GM19395 (cell line): ENCODE measurements at regions not wholly inside any gene's neighbourhood (a gene's known extent, or its start where the extent isn't known, plus 50 kb on each side); places are given as distances from the start of the nearest gene placed in this dataset.

Experiments used
- ATAC-seq: cut with Tn5 transposase; IDR thresholded peaks from one replicate; pipeline ENCODE4 v1.9.1; 2021; ENCODE audit warnings: mild to moderate bottlenecking, moderate library complexity; ENCODE audit not compliant: unreplicated experiment

GRCh38 chr19:31694761-31695160 lies 345.5 kb upstream of the TSHZ3 start:
- no peak for ATAC-seq

DNA sequence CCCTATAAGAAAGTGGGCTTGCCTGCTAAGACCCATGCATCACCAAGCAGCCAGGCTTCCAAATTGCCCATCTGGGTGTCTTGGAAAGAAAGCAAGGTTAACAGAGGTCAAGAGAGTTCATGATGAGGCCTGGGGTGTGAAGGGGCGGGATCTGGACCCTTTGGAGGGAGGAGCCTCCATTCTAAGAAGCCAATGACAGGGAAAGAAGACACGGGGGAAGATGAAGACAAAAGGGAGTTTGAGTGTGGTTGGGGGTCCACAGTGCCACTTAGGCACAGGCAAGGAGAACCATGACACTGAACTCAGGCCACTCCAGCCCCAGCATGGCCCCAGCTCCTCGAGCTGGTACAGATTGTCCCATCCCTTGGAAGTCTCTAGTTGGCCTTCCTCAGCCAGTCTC lies 350.2 kb upstream of the TSHZ3 start:
- no peak for ATAC-seq

- no peak for ATAC-seq
These were observed 351.9 kb upstream of the TSHZ3 start for GRCh38 chr19:31701146-31701545.

GRCh38 chr19:31705656-31706055 lies 356.4 kb upstream of the TSHZ3 start:
- no peak for ATAC-seq

GRCh38 chr19:31706131-31706530 lies 356.9 kb upstream of the TSHZ3 start:
- no peak for ATAC-seq

GRCh38 chr19:31706691-31707620 lies 357.7 kb upstream of the TSHZ3 start:
- no peak for ATAC-seq

- ATAC-seq = no peak
These were observed 359.3 kb upstream of the TSHZ3 start for GRCh38 chr19:31708520-31708919.

GRCh38 chr19:31709476-31709875 lies 360.2 kb upstream of the TSHZ3 start:
- ATAC-seq = no peak

GRCh38 chr19:31715249-31715945 lies 366.2 kb upstream of the TSHZ3 start:
- no peak for ATAC-seq

DNA sequence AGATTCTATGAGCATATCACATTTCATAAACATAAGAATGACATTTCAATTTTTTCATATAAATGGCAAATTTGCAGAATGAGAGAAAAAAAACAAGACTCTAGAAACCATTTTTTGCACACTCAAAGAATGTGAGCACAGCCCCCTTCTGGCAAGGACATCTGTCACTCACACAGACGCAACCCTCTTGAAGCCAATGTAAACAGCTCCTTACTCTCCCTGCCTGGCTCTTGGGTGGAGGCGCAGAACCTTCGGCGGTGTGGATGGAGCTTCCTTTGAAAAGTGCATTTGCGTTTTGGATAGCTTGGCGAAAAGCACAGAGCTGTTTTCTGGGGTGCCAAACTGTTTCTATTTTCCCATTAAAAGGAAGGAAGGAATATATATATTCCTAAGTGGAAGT lies 367.6 kb upstream of the TSHZ3 start:
- no peak for ATAC-seq

DNA sequence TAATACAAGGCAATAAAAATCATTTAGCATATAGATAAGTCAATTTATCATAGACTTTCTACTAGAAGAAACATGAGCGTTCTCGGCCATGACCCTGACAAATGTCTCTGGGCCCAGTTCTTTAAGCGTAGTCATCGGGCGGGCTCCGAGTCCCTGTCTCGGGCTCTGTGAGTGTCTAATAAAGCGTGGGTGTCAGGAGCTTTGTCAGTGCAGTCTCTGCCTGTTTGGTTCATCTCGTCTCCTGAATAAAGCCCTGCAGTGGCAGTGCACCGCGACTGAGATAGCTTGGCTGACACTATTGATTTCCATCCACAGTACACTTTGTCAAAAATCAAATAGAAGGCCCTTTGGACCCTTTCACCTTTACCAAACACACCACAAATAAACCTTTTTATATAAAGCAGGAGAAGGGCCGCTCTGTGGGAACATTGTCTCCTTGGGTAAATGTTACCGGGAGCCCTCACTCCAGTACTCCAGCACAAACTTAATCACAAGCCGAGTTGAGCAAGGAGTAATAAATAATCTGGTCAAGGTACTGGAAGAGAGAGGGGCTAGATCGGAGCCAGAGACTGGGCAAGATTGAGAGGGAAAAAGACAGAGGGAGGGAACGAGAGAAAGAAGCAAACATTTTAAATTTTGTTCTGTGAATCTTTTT lies 368.2 kb upstream of the TSHZ3 start:
- ATAC-seq = no peak

DNA sequence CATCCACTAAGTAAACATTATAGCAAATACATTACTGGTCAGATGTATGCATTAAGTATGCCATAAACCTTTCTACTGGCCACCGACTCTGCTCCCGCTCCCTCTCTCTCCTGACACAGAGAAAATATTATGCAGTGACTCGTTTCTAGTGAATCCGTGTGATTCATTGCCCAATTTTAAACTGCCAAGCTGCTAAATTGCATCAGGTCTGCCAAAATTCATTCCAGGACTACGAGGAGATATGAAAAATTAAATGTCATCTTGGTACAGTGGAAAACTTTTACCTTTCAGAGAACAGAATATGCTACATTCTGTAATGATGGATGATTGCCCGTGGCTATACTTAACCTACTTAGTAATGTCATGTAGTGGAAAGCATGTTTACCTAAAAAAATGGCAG lies 368.8 kb upstream of the TSHZ3 start:
- ATAC-seq = no peak

DNA sequence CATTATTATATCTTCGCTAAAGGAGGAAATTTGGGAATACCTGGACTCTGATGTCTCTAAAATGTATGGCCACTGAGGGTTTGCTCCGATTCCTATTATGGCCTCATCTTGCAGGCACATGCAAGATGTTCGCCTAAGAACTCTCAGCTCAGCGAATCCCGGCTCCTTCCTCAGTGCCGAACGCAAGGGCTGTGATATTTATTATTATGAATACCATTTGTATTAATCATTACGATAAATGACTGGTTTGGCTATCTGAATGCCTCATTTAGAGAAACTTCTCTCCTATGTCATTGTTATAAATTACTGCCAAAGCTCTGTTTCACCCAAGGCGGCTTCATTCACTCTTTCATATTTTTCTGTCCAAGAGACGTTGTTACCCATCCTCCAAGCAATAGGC lies 369.7 kb upstream of the TSHZ3 start:
- no peak for ATAC-seq

GRCh38 chr19:31723101-31723500 lies 373.9 kb upstream of the TSHZ3 start:
- no peak for ATAC-seq

DNA sequence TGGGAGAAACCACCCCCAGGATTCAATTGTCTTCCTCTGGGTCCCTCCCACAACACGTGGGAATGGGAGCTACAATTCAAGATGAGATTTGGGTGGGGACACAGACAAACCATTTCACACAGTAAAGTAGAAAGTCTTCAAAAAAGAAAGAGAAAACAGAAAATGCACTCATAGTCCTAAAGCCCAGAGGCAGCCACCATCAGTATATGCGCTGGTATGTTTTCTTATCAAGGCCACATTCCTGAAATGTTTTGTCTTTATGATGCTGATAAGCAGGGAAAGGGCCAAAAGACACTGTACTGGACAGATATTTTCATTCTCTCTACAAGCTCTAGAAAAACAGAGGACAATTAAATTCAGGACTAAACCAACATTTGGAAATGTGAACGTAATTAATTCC lies 375.8 kb upstream of the TSHZ3 start:
- ATAC-seq = no peak

DNA sequence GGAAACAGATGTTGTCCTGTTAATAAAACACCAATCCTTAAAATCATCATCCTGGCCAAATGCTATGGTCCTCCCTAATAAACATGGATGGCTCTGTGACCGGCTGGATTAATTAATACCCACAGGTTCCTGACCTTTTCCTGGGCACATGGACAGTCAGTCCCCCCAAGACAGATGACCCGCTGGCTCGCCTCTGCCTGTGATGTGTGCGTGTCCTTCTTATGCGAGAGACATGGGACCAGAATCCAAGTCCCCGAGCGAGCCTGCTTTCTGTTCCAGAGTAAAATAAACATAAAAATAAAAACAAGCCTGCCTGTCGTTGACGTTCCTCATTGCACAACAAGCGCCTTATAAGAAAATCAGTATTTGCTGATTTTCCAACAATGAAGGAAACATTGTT lies 378.3 kb upstream of the TSHZ3 start:
- no peak for ATAC-seq

GRCh38 chr19:31730270-31730669 lies 381.0 kb upstream of the TSHZ3 start:
- no peak for ATAC-seq

DNA sequence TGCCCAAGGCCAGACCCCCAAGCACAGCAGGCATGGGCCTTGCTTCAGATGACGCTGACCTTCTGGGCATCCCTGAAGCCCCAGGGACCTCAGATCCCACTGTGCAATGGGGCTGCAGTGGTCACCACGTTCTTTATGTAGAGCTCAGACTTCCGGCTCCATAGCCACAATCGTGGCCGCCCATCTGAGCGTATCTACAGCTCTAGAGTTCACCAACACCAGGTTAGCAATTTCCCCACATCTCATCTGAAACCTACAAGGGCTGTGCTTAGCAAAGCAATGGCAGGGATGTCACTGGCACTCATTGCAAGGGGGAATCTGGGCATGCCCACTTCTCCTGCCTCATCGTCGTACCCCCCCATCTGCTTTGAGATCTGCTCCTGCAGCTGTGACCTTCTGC lies 384.4 kb upstream of the TSHZ3 start:
- no peak for ATAC-seq

GRCh38 chr19:31742249-31742648 lies 393.0 kb upstream of the TSHZ3 start:
- no peak for ATAC-seq

- ATAC-seq = no peak
These were observed 396.5 kb upstream of the TSHZ3 start for GRCh38 chr19:31745731-31746130.

DNA sequence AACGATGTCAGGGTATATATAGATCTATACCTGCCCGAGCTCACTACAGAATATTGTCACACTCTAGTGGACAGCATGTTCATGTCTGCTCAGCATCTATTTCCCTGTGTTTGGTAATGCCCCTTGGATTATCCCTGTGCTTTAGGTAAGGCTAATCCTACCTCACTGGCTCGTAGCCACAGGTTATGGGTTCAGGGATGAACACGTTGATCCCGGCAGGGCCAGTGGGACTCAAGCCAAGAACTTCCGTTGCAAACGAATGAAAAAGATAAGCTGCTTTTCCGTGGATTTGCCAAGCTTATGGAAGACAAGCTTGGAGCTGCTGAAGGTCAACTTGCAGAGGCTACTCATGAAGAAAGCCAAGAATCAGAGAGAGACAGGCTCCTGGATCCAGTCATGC lies 400.0 kb upstream of the TSHZ3 start:
- no peak for ATAC-seq

GRCh38 chr19:31759359-31759758 lies 410.1 kb upstream of the TSHZ3 start:
- ATAC-seq = no peak
